CD4-positive, alpha-beta T cell (primary cell): ENCODE measurements at regions not wholly inside any gene's neighbourhood (a gene's known extent, or its start where the extent isn't known, plus 50 kb on each side); places are given as distances from the start of the nearest gene placed in this dataset.

ENCODE experiments used
- ATAC-seq: fragments of 200-7000 bp; cut with Tn5 transposase; one replicate; pipeline ENCODE4 v1.10.0; 2022; ENCODE audit warnings: mild to moderate bottlenecking; ENCODE audit not compliant: poor library complexity
- CTCF ChIA-PET: fragments of 350-600 bp; sonication (Branson Sonifier 250); formaldehyde crosslinking; loops from one replicate; lab custom pipeline; 2021; ENCODE audit warnings: antibody characterized with exemption, inconsistent platforms; lab: Charles Lee
- POLR2A ChIA-PET: fragments of 350-600 bp; sonication (Branson Sonifier 250); formaldehyde crosslinking; loops from one replicate; lab custom pipeline; 2021; ENCODE audit warnings: antibody characterized with exemption, inconsistent platforms; lab: Charles Lee
- DNase-seq, 14 experiments: peaks; one replicate each; pipeline ENCODE4 v3.0.0-alpha.2; 2013 to 2020; ENCODE audit warnings: mixed read lengths in 2 of 14
- H3K27ac ChIP-seq, 2 donors: one replicate each; pipeline versions ENCODE4 v1.5.1 to v1.7.0; 2013; ENCODE audit warnings: low read length in 2 of 2, low read depth in 1 of 2, mild to moderate bottlenecking in 1 of 2
- H3K27me3 ChIP-seq, 2 experiments: 1 replicate in 1 of 2; 2 replicates in 1 of 2; pipeline versions ENCODE4 v1.6.1 to v1.7.0; 2013; ENCODE audit warnings: low read length in 2 of 2, control low read depth in 1 of 2, mild to moderate bottlenecking in 1 of 2, moderate library complexity in 1 of 2; ENCODE audit not compliant: insufficient read depth in 2 of 2, control insufficient read depth in 1 of 2
- H3K36me3 ChIP-seq: one replicate; pipeline ENCODE4 v1.6.1; 2013; ENCODE audit warnings: low read length, control low read depth; ENCODE audit not compliant: insufficient read depth
- H3K4me1 ChIP-seq: one replicate; pipeline ENCODE4 v1.6.1; 2013; ENCODE audit warnings: low read length, control low read depth; ENCODE audit not compliant: insufficient read depth
- H3K4me3 ChIP-seq: one replicate; pipeline ENCODE4 v1.5.1; 2013; ENCODE audit warnings: mild to moderate bottlenecking, low read length, moderate library complexity
- H3K9me3 ChIP-seq, 2 experiments: 1 replicate in 1 of 2; 2 replicates in 1 of 2; pipeline versions ENCODE4 v1.6.1 to v1.7.0; 2013; ENCODE audit warnings: low read length in 2 of 2, mild to moderate bottlenecking in 2 of 2, control low read depth in 1 of 2, moderate library complexity in 1 of 2; ENCODE audit not compliant: control insufficient read depth in 1 of 2, insufficient read depth in 1 of 2
- H3K27ac Mint-ChIP-seq: one replicate; pipeline ENCODE4 v1.8.0; 2020; ENCODE audit warnings: mixed read lengths
- H3K27me3 Mint-ChIP-seq: one replicate; pipeline ENCODE4 v1.8.0; 2021; ENCODE audit warnings: mixed read lengths
- H3K36me3 Mint-ChIP-seq: one replicate; pipeline ENCODE4 v1.8.0; 2021; ENCODE audit warnings: low read depth, mixed read lengths
- H3K4me1 Mint-ChIP-seq: one replicate; pipeline ENCODE4 v1.8.0; 2021; ENCODE audit warnings: low read depth, mixed read lengths
- H3K4me3 Mint-ChIP-seq: one replicate; pipeline ENCODE4 v1.8.0; 2020; ENCODE audit warnings: mild to moderate bottlenecking, mixed read lengths
- H3K9me3 Mint-ChIP-seq: one replicate; pipeline ENCODE4 v1.8.0; 2020; ENCODE audit warnings: mixed read lengths
- CTCF ChIP-seq: fragments of 200-600 bp; IDR thresholded peaks from one replicate; pipeline ENCODE4 v1.8.0; 2022; ENCODE audit warnings: antibody characterized with exemption, mild to moderate bottlenecking
- intact Hi-C, 2 experiments: fragments of 100-400 bp; cut with DNase I in 1 of 2; cut with micrococcal nuclease in 1 of 2; formaldehyde crosslinking; loops; one replicate each; pipeline versions ENCODE4 v1.15.1 to v1.9.0; 2023 to 2025; cut with DNase I, micrococcal nuclease

GRCh38 chrX:39741904-39742303 is 355.9 kb downstream of the BCOR start:
- H3K27me3 ChIP-seq, result no peaks in the 10 kb centered on the region
- no peaks in the 10 kb centered on the region for H3K4me1 Mint-ChIP-seq
- intact Hi-C loops, result no loop called here
- H3K4me3 Mint-ChIP-seq, result no peak overlapping the region
- no peak for TF ChIP-seq CTCF
- H3K27ac Mint-ChIP-seq, result no peak overlapping the region
- ChIA-PET CTCF (no interaction called here), POLR2A (no interaction called here)
- H3K9me3 ChIP-seq, result no peaks in the 10 kb centered on the region
- ATAC-seq, result no peak
- no peaks in the 10 kb centered on the region for H3K27me3 Mint-ChIP-seq
- no peak overlapping the region for H3K4me3 ChIP-seq
- no peak overlapping the region for H3K27ac ChIP-seq
- no peaks in the 10 kb centered on the region for H3K4me1 ChIP-seq
- no peaks in the 10 kb centered on the region for H3K9me3 Mint-ChIP-seq
- H3K36me3 ChIP-seq, result no peaks in the 10 kb centered on the region
- no peaks in the 10 kb centered on the region for H3K36me3 Mint-ChIP-seq
- no peak for DNase-seq

- Mint-ChIP-seq H3K9me3 (no peaks in the 10 kb centered on the region), H3K4me3 (no peak overlapping the region), H3K27ac (no peak overlapping the region), H3K4me1 (peaks cover 5% of the 10 kb centered on the region), H3K36me3 (no peaks in the 10 kb centered on the region), H3K27me3 (no peaks in the 10 kb centered on the region)
- TF ChIP-seq CTCF, result no peak
- ATAC-seq (no peak), DNase-seq (no peak)
- Histone ChIP-seq H3K36me3 (no peaks in the 10 kb centered on the region), H3K4me1 (peaks cover 5% of the 10 kb centered on the region), H3K9me3 (no peaks in the 10 kb centered on the region), H3K27ac (no peak overlapping the region), H3K4me3 (no peak overlapping the region), H3K27me3 (no peaks in the 10 kb centered on the region)
- intact Hi-C loops, result no loop called here
- CTCF ChIA-PET, result interaction anchor here (0.7 kb wide), 1 partner anchor 29 kb away, joined by 3 read pairs; no protein-coding TSS in a partner anchor
- POLR2A ChIA-PET, result no interaction called here
Observed at GRCh38 chrX:39745818-39746217, 351.9 kb downstream of the BCOR start.

- Mint-ChIP-seq H3K4me1 (peaks cover 8% of the 10 kb centered on the region), H3K27ac (no peak overlapping the region), H3K9me3 (no peaks in the 10 kb centered on the region), H3K36me3 (no peaks in the 10 kb centered on the region), H3K27me3 (no peaks in the 10 kb centered on the region), H3K4me3 (no peak overlapping the region)
- Histone ChIP-seq H3K9me3 (no peaks in the 10 kb centered on the region), H3K36me3 (no peaks in the 10 kb centered on the region), H3K27ac (no peak overlapping the region), H3K4me1 (peaks cover 5% of the 10 kb centered on the region), H3K27me3 (no peaks in the 10 kb centered on the region), H3K4me3 (no peak overlapping the region)
- no peak for DNase-seq
- intact Hi-C loops, result no loop called here
- ATAC-seq, result no peak
- CTCF ChIA-PET, result no interaction called here
- no peak for TF ChIP-seq CTCF
- POLR2A ChIA-PET, result no interaction called here
Observed at GRCh38 chrX:39749135-39749534, 348.6 kb downstream of the BCOR start.
